ENCODE measurements at regions not wholly inside any gene's neighbourhood (a gene's known extent, or its start where the extent isn't known, plus 50 kb on each side); places are given as distances from the start of the nearest gene placed in this dataset.

DNA sequence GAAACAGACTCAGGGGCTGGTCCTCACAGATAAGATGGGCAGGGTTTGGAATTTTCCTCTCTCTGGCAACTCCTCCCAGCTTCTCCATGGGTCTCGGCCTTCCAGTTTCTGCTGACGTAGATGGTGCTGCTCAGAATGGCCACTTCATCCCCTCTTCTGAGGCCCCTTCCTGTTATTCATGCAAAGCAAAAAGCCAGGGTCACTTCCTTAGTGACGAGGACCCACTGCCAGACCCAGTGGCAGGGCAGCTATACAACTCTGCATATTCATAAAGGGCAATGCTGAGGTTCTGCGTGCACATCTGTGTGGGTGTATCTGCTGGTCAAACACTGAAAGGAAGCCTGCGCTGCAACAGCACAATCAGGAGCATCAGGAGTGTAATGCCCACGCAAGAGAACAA lies 108.8 kb downstream of the WSCD1 start:
- no peak overlapping the region for H3K27ac ChIP-seq (ENCODE audit: low read depth, low read length)
- no peaks in the 10 kb centered on the region; the same call in 1 of the 2 replicates for H3K9me3 ChIP-seq (ENCODE audit: insufficient read depth, low read depth, low read length)
- H3K4me3 ChIP-seq (ENCODE audit: low read length) = no peak overlapping the region
- no peak overlapping the region for H3K9ac ChIP-seq (ENCODE audit: low read depth, low read length)
- no peaks in the 10 kb centered on the region for H3K36me3 ChIP-seq (ENCODE audit: insufficient read depth, low read length)
- 92% methylated on average over 6 of the region's 6 CpGs for WGBS
- H3K4me1 ChIP-seq (ENCODE audit: insufficient read depth, low read length) = no peaks in the 10 kb centered on the region
- no peaks in the 10 kb centered on the region for H3K27me3 ChIP-seq (ENCODE audit: insufficient read depth, low read length)

DNA sequence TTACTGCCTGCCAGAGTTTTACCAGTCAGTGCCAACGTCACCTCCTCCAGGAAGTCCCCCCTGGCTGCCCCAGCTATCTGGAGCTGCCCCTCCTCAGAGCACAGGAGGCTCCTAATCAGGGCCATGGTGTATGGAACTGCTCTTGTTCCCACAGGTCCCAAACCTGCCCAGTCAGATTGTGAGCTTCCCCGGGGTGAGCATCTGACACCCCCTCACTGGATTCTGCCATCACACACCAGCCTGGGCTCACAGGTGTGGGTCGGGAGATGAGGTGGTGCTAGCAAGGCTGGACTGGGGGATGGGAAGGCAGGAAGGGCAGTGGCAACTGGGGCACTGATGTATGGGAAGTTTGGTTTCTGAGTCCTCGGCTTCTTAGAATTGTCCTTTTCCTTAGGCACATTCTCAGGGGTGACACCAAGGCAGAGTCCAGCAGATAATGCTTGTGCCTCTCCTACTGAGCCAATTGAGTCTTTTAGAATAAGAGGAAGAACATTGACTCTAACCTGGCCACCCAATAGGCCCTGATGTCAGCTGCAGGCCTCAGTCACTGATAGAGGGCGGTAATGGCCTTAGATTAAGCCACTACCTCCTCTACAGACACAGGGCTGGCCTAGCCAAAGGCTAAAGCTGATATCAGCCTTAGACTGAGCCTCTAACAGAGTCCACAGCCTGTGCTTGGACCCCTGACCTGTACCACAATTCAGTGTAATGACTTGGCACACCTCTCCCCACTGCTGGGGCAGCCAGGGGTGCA lies 107.9 kb downstream of the WSCD1 start:
- Histone ChIP-seq H3K36me3 (ENCODE audit: insufficient read depth, low read length) (no peaks in the 10 kb centered on the region), H3K27me3 (ENCODE audit: insufficient read depth, low read length) (no peaks in the 10 kb centered on the region), H3K9ac (ENCODE audit: low read depth, low read length) (no peak overlapping the region), H3K4me3 (ENCODE audit: low read length) (no peak overlapping the region), H3K27ac (ENCODE audit: low read depth, low read length) (no peak overlapping the region), H3K4me1 (ENCODE audit: insufficient read depth, low read length) (no peaks in the 10 kb centered on the region), H3K9me3 (ENCODE audit: insufficient read depth, low read depth, low read length) (no peaks in the 10 kb centered on the region; the same call in 1 of the 2 replicates)
- 87% methylated on average over 5 of the region's 5 CpGs for WGBS

Measured in HUES64 (cell line).